ENCODE measurements at regions not wholly inside any gene's neighbourhood (a gene's known extent, or its start where the extent isn't known, plus 50 kb on each side); places are given as distances from the start of the nearest gene placed in this dataset.
"Not testable (repeated sequence)": the region's sequence is repeated elsewhere in the genome, so short reads cannot be mapped to it uniquely, and the experiment has no call there.

DNA sequence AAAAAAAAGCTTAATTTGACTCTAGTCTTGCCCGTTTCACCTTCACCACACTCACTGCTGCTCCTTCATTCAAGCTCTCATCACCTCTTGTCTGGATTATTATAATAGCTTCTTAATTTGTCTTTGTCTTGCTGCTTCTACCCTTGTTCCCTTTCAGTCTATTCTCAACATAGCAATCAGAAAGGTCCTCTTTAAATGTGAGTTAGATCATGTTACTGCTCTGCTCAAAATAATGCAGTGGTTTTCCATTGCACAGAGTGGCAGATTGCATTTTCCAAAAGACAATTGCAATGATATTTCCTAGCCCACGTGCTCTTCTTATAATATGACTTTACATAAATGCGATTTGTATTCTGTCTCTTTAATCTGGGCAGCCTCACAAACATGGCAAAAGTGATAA is 174.6 kb downstream of the ALDH1A2 start:
- Histone ChIP-seq H3K4me3 (ENCODE audit: low read length in 2 of 2) (no peak overlapping the region), H3K9me3 (ENCODE audit: control insufficient read depth in 2 of 2, low read length in 2 of 2) (no peaks in the 10 kb centered on the region), H3K27ac (ENCODE audit: low read depth in 2 of 2, low read length in 2 of 2) (no peak overlapping the region), H3K27me3 (ENCODE audit: control insufficient read depth in 2 of 2, insufficient read depth in 2 of 2, low read length in 2 of 2) (peaks cover 1 to 3% of the 10 kb centered on the region in 2 donors), H3K36me3 (ENCODE audit: control insufficient read depth in 2 of 2, insufficient read depth in 2 of 2, low read length in 2 of 2) (no peaks in the 10 kb centered on the region), H3K9ac (ENCODE audit: low read depth in 1 of 2, low read length in 2 of 2) (no peak overlapping the region), H3K4me1 (ENCODE audit: control insufficient read depth in 2 of 2, insufficient read depth in 2 of 2, low read length in 2 of 2) (no peaks in the 10 kb centered on the region)

GRCh38 chr15:57892181-57892580 is 173.3 kb downstream of the ALDH1A2 start:
- no peak overlapping the region for H3K4me3 ChIP-seq (ENCODE audit: low read length in 2 of 2)
- no peaks in the 10 kb centered on the region for H3K36me3 ChIP-seq (ENCODE audit: control insufficient read depth in 2 of 2, insufficient read depth in 2 of 2, low read length in 2 of 2)
- peaks cover 0 to 3% of the 10 kb centered on the region in 2 donors for H3K27me3 ChIP-seq (ENCODE audit: control insufficient read depth in 2 of 2, insufficient read depth in 2 of 2, low read length in 2 of 2)
- H3K9ac ChIP-seq (ENCODE audit: low read depth in 1 of 2, low read length in 2 of 2), result no peak overlapping the region
- H3K27ac ChIP-seq (ENCODE audit: low read depth in 2 of 2, low read length in 2 of 2), result no peak overlapping the region
- no peaks in the 10 kb centered on the region for H3K9me3 ChIP-seq (ENCODE audit: control insufficient read depth in 2 of 2, low read length in 2 of 2)
- H3K4me1 ChIP-seq (ENCODE audit: control insufficient read depth in 2 of 2, insufficient read depth in 2 of 2, low read length in 2 of 2), result no peaks in the 10 kb centered on the region

- H3K27me3 ChIP-seq (ENCODE audit: control insufficient read depth in 2 of 2, insufficient read depth in 2 of 2, low read length in 2 of 2), result peaks cover 0 to 3% of the 10 kb centered on the region in 2 donors
- no peaks in the 10 kb centered on the region for H3K9me3 ChIP-seq (ENCODE audit: control insufficient read depth in 2 of 2, low read length in 2 of 2)
- no peaks in the 10 kb centered on the region for H3K4me1 ChIP-seq (ENCODE audit: control insufficient read depth in 2 of 2, insufficient read depth in 2 of 2, low read length in 2 of 2)
- H3K9ac ChIP-seq (ENCODE audit: low read depth in 1 of 2, low read length in 2 of 2), result no peak overlapping the region
- no peak overlapping the region for H3K27ac ChIP-seq (ENCODE audit: low read depth in 2 of 2, low read length in 2 of 2)
- no peak overlapping the region for H3K4me3 ChIP-seq (ENCODE audit: low read length in 2 of 2)
- no peaks in the 10 kb centered on the region for H3K36me3 ChIP-seq (ENCODE audit: control insufficient read depth in 2 of 2, insufficient read depth in 2 of 2, low read length in 2 of 2)
These were observed 172.5 kb downstream of the ALDH1A2 start for GRCh38 chr15:57893040-57893439.

- H3K9me3 ChIP-seq (ENCODE audit: control insufficient read depth in 2 of 2, low read length in 2 of 2), result no peaks in the 10 kb centered on the region
- no peaks in the 10 kb centered on the region for H3K36me3 ChIP-seq (ENCODE audit: control insufficient read depth in 2 of 2, insufficient read depth in 2 of 2, low read length in 2 of 2)
- H3K27me3 ChIP-seq (ENCODE audit: control insufficient read depth in 2 of 2, insufficient read depth in 2 of 2, low read length in 2 of 2), result peaks cover 0 to 3% of the 10 kb centered on the region in 2 donors
- no peaks in the 10 kb centered on the region for H3K4me1 ChIP-seq (ENCODE audit: control insufficient read depth in 2 of 2, insufficient read depth in 2 of 2, low read length in 2 of 2)
- no peak overlapping the region for H3K4me3 ChIP-seq (ENCODE audit: low read length in 2 of 2)
- H3K27ac ChIP-seq (ENCODE audit: low read depth in 2 of 2, low read length in 2 of 2), result no peak overlapping the region
- no peak overlapping the region for H3K9ac ChIP-seq (ENCODE audit: low read depth in 1 of 2, low read length in 2 of 2)
These were observed 170.2 kb downstream of the ALDH1A2 start for GRCh38 chr15:57895291-57895690.

DNA sequence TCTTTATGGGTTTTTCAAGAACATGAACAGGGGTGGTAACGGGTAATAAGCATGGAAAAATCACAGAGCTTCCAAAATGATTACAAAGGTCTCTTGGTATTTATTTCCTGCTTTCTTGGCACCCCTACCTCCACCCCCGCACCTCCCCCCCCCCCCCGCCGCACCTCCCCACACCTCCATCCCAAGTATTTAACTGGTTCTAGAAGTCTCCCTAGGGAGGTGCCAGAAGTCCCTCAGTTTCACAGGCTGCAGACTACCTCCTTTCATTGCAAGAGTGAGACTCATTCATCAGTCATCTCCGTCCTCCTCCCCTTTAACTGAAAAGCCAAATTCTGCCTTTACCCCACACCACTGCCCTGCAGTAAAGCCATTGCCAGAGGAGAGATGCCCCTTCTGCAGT is 169.4 kb downstream of the ALDH1A2 start:
- H3K9ac ChIP-seq (ENCODE audit: low read depth in 1 of 2, low read length in 2 of 2), result no peak overlapping the region
- H3K4me3 ChIP-seq (ENCODE audit: low read length in 2 of 2), result no peak overlapping the region
- no peaks in the 10 kb centered on the region for H3K4me1 ChIP-seq (ENCODE audit: control insufficient read depth in 2 of 2, insufficient read depth in 2 of 2, low read length in 2 of 2)
- H3K27me3 ChIP-seq (ENCODE audit: control insufficient read depth in 2 of 2, insufficient read depth in 2 of 2, low read length in 2 of 2), result peaks cover 0 to 3% of the 10 kb centered on the region in 2 donors
- no peaks in the 10 kb centered on the region for H3K36me3 ChIP-seq (ENCODE audit: control insufficient read depth in 2 of 2, insufficient read depth in 2 of 2, low read length in 2 of 2)
- H3K27ac ChIP-seq (ENCODE audit: low read depth in 2 of 2, low read length in 2 of 2), result no peak overlapping the region
- H3K9me3 ChIP-seq (ENCODE audit: control insufficient read depth in 2 of 2, low read length in 2 of 2), result no peaks in the 10 kb centered on the region

DNA sequence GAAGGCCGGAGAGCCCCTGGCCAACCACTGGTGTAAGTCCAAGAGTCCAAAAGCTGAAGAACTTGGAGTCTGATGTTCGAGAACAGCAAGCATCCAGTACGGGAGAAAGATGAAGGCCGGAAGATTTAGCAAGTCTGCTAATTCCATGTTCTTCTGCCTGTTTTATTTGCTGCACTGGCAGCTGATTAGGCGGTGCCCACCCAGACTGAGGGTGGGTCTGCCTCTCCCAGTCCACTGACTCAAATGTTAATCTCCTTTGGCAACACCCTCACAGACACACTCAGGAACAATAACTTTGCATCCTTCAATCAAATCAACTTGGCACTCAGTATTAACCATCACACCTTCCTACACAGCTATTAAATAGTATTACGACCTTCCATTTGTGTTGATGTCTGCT is 168.6 kb downstream of the ALDH1A2 start:
- H3K4me3 ChIP-seq (ENCODE audit: low read length in 2 of 2); H3K27ac ChIP-seq (ENCODE audit: low read depth in 2 of 2, low read length in 2 of 2); H3K9me3 ChIP-seq (ENCODE audit: control insufficient read depth in 2 of 2, low read length in 2 of 2); H3K9ac ChIP-seq (ENCODE audit: low read depth in 1 of 2, low read length in 2 of 2); H3K27me3 ChIP-seq (ENCODE audit: control insufficient read depth in 2 of 2, insufficient read depth in 2 of 2, low read length in 2 of 2); H3K4me1 ChIP-seq (ENCODE audit: control insufficient read depth in 2 of 2, insufficient read depth in 2 of 2, low read length in 2 of 2); H3K36me3 ChIP-seq (ENCODE audit: control insufficient read depth in 2 of 2, insufficient read depth in 2 of 2, low read length in 2 of 2): not testable (repeated sequence)

DNA sequence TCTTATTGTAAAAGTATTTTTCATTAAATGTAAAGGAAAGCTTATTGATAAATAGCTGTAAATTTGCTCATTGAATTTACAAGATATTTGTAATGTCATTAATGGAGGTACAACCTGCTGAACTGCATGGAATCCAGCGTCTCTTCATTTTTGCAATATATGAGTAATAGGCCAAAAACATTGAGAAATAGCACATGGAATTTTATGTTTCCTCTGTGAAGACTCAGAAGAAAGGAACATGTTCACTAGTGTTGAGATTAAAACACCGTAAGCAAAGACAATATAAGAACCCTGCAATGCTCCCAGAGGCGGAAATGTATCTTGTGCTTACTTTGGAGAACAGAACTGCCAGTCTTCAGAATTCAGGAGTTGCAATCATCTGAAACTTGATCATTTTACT is 167.6 kb downstream of the ALDH1A2 start:
- peaks cover 0 to 3% of the 10 kb centered on the region in 2 donors for H3K27me3 ChIP-seq (ENCODE audit: control insufficient read depth in 2 of 2, insufficient read depth in 2 of 2, low read length in 2 of 2)
- H3K9me3 ChIP-seq (ENCODE audit: control insufficient read depth in 2 of 2, low read length in 2 of 2), result no peaks in the 10 kb centered on the region
- H3K4me1 ChIP-seq (ENCODE audit: control insufficient read depth in 2 of 2, insufficient read depth in 2 of 2, low read length in 2 of 2), result no peaks in the 10 kb centered on the region
- no peak overlapping the region for H3K4me3 ChIP-seq (ENCODE audit: low read length in 2 of 2)
- no peak overlapping the region for H3K27ac ChIP-seq (ENCODE audit: low read depth in 2 of 2, low read length in 2 of 2)
- no peaks in the 10 kb centered on the region for H3K36me3 ChIP-seq (ENCODE audit: control insufficient read depth in 2 of 2, insufficient read depth in 2 of 2, low read length in 2 of 2)
- H3K9ac ChIP-seq (ENCODE audit: low read depth in 1 of 2, low read length in 2 of 2), result no peak overlapping the region

- Histone ChIP-seq H3K27me3 (ENCODE audit: control insufficient read depth in 2 of 2, insufficient read depth in 2 of 2, low read length in 2 of 2) (no peaks in the 10 kb centered on the region), H3K9ac (ENCODE audit: low read depth in 1 of 2, low read length in 2 of 2) (no peak overlapping the region), H3K4me3 (ENCODE audit: low read length in 2 of 2) (no peak overlapping the region), H3K9me3 (ENCODE audit: control insufficient read depth in 2 of 2, low read length in 2 of 2) (no peaks in the 10 kb centered on the region), H3K4me1 (ENCODE audit: control insufficient read depth in 2 of 2, insufficient read depth in 2 of 2, low read length in 2 of 2) (no peaks in the 10 kb centered on the region), H3K36me3 (ENCODE audit: control insufficient read depth in 2 of 2, insufficient read depth in 2 of 2, low read length in 2 of 2) (no peaks in the 10 kb centered on the region), H3K27ac (ENCODE audit: low read depth in 2 of 2, low read length in 2 of 2) (no peak overlapping the region)
These were observed 163.4 kb downstream of the ALDH1A2 start for GRCh38 chr15:57902155-57902554.
